PC-9 (cell line): ENCODE measurements at regions not wholly inside any gene's neighbourhood (a gene's known extent, or its start where the extent isn't known, plus 50 kb on each side); places are given as distances from the start of the nearest gene placed in this dataset.

Source experiments
- EZH2 ChIP-seq: fragments of 200-600 bp; sonication (generic); IDR thresholded peaks from 2 replicates; pipeline ENCODE4 v1.8.0; 2017; ENCODE audit warnings: antibody characterized with exemption, low read depth
- TF ChIP-seq, protein P1 (sequence below): fragments of 200-600 bp; sonication (generic); conservative IDR thresholded peaks from 2 replicates; pipeline ENCODE4 v1.6.1; 2017; ENCODE audit warnings: mixed run types, antibody characterized with exemption, mild to moderate bottlenecking, moderate library complexity

DNA sequence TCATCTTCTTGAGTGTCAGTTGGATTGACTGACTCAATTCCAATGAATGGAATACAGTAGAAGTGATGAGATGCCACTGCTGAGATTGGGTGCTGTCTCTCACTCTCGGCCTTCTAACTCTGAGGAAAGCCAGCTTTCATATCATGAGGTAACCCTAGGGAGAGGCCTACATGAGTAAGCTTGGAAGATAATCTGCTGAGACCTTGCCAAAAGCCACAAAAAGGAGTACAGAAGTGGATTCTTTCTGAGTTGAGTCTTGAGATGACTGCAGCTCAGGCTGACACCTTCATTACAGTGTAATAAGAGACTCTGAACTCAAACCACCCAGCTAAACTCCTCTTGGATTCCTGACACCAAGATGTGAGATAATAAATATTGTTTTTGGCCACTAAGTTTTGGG is 537.4 kb upstream of the MAGEB18 start:
- TF ChIP-seq, protein P1, sequence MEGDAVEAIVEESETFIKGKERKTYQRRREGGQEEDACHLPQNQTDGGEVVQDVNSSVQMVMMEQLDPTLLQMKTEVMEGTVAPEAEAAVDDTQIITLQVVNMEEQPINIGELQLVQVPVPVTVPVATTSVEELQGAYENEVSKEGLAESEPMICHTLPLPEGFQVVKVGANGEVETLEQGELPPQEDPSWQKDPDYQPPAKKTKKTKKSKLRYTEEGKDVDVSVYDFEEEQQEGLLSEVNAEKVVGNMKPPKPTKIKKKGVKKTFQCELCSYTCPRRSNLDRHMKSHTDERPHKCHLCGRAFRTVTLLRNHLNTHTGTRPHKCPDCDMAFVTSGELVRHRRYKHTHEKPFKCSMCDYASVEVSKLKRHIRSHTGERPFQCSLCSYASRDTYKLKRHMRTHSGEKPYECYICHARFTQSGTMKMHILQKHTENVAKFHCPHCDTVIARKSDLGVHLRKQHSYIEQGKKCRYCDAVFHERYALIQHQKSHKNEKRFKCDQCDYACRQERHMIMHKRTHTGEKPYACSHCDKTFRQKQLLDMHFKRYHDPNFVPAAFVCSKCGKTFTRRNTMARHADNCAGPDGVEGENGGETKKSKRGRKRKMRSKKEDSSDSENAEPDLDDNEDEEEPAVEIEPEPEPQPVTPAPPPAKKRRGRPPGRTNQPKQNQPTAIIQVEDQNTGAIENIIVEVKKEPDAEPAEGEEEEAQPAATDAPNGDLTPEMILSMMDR, result no peak
- no peak for TF ChIP-seq EZH2
